ENCODE measurements at regions not wholly inside any gene's neighbourhood (a gene's known extent, or its start where the extent isn't known, plus 50 kb on each side); places are given as distances from the start of the nearest gene placed in this dataset.

GRCh38 chr10:47077386-47077785 lies 166.2 kb downstream of the PTPN20 start:
- no peaks in the 10 kb centered on the region for H3K4me1 ChIP-seq (ENCODE audit: control insufficient read depth in 2 of 2, insufficient read depth in 2 of 2, low read length in 2 of 2)
- no peaks in the 10 kb centered on the region for H3K9me3 ChIP-seq (ENCODE audit: control insufficient read depth in 2 of 2, low read length in 2 of 2)
- no peaks in the 10 kb centered on the region for H3K36me3 ChIP-seq (ENCODE audit: control insufficient read depth in 2 of 2, insufficient read depth in 2 of 2, low read length in 2 of 2)
- no peak overlapping the region for H3K27ac ChIP-seq (ENCODE audit: low read depth in 2 of 2, low read length in 2 of 2)
- H3K9ac ChIP-seq (ENCODE audit: low read depth in 1 of 2, low read length in 2 of 2), result no peak overlapping the region
- no peak overlapping the region for H3K4me3 ChIP-seq (ENCODE audit: low read length in 2 of 2)
- H3K27me3 ChIP-seq (ENCODE audit: control insufficient read depth in 2 of 2, insufficient read depth in 2 of 2, low read length in 2 of 2), result peaks cover 0 to 3% of the 10 kb centered on the region in 2 donors

GRCh38 chr10:47077941-47078340 lies 166.7 kb downstream of the PTPN20 start:
- no peaks in the 10 kb centered on the region for H3K36me3 ChIP-seq (ENCODE audit: control insufficient read depth in 2 of 2, insufficient read depth in 2 of 2, low read length in 2 of 2)
- H3K27me3 ChIP-seq (ENCODE audit: control insufficient read depth in 2 of 2, insufficient read depth in 2 of 2, low read length in 2 of 2), result peaks cover 0 to 3% of the 10 kb centered on the region in 2 donors
- no peak overlapping the region for H3K4me3 ChIP-seq (ENCODE audit: low read length in 2 of 2)
- H3K27ac ChIP-seq (ENCODE audit: low read depth in 2 of 2, low read length in 2 of 2), result no peak overlapping the region
- H3K4me1 ChIP-seq (ENCODE audit: control insufficient read depth in 2 of 2, insufficient read depth in 2 of 2, low read length in 2 of 2), result no peaks in the 10 kb centered on the region
- no peak overlapping the region for H3K9ac ChIP-seq (ENCODE audit: low read depth in 1 of 2, low read length in 2 of 2)
- no peaks in the 10 kb centered on the region for H3K9me3 ChIP-seq (ENCODE audit: control insufficient read depth in 2 of 2, low read length in 2 of 2)

GRCh38 chr10:47078393-47079203 lies 167.4 kb downstream of the PTPN20 start:
- no peaks in the 10 kb centered on the region for H3K9me3 ChIP-seq (ENCODE audit: control insufficient read depth in 2 of 2, low read length in 2 of 2)
- no peak overlapping the region for H3K27ac ChIP-seq (ENCODE audit: low read depth in 2 of 2, low read length in 2 of 2)
- no peak overlapping the region for H3K4me3 ChIP-seq (ENCODE audit: low read length in 2 of 2)
- peaks cover 0 to 3% of the 10 kb centered on the region in 2 donors for H3K27me3 ChIP-seq (ENCODE audit: control insufficient read depth in 2 of 2, insufficient read depth in 2 of 2, low read length in 2 of 2)
- H3K4me1 ChIP-seq (ENCODE audit: control insufficient read depth in 2 of 2, insufficient read depth in 2 of 2, low read length in 2 of 2), result no peaks in the 10 kb centered on the region
- no peak overlapping the region for H3K9ac ChIP-seq (ENCODE audit: low read depth in 1 of 2, low read length in 2 of 2)
- H3K36me3 ChIP-seq (ENCODE audit: control insufficient read depth in 2 of 2, insufficient read depth in 2 of 2, low read length in 2 of 2), result no peaks in the 10 kb centered on the region

GRCh38 chr10:47079204-47079580 lies 168.0 kb downstream of the PTPN20 start:
- Histone ChIP-seq H3K9me3 (ENCODE audit: control insufficient read depth in 2 of 2, low read length in 2 of 2) (no peaks in the 10 kb centered on the region), H3K27me3 (ENCODE audit: control insufficient read depth in 2 of 2, insufficient read depth in 2 of 2, low read length in 2 of 2) (peaks cover 0 to 3% of the 10 kb centered on the region in 2 donors), H3K4me1 (ENCODE audit: control insufficient read depth in 2 of 2, insufficient read depth in 2 of 2, low read length in 2 of 2) (no peaks in the 10 kb centered on the region), H3K27ac (ENCODE audit: low read depth in 2 of 2, low read length in 2 of 2) (no peak overlapping the region), H3K9ac (ENCODE audit: low read depth in 1 of 2, low read length in 2 of 2) (no peak overlapping the region), H3K4me3 (ENCODE audit: low read length in 2 of 2) (no peak overlapping the region), H3K36me3 (ENCODE audit: control insufficient read depth in 2 of 2, insufficient read depth in 2 of 2, low read length in 2 of 2) (no peaks in the 10 kb centered on the region)

GRCh38 chr10:47081264-47081663 lies 170.0 kb downstream of the PTPN20 start:
- Histone ChIP-seq H3K27ac (ENCODE audit: low read depth in 2 of 2, low read length in 2 of 2) (no peak overlapping the region), H3K9me3 (ENCODE audit: control insufficient read depth in 2 of 2, low read length in 2 of 2) (no peaks in the 10 kb centered on the region), H3K4me3 (ENCODE audit: low read length in 2 of 2) (no peak overlapping the region), H3K27me3 (ENCODE audit: control insufficient read depth in 2 of 2, insufficient read depth in 2 of 2, low read length in 2 of 2) (peaks cover 0 to 3% of the 10 kb centered on the region in 2 donors), H3K9ac (ENCODE audit: low read depth in 1 of 2, low read length in 2 of 2) (no peak overlapping the region), H3K36me3 (ENCODE audit: control insufficient read depth in 2 of 2, insufficient read depth in 2 of 2, low read length in 2 of 2) (no peaks in the 10 kb centered on the region), H3K4me1 (ENCODE audit: control insufficient read depth in 2 of 2, insufficient read depth in 2 of 2, low read length in 2 of 2) (no peaks in the 10 kb centered on the region)

DNA sequence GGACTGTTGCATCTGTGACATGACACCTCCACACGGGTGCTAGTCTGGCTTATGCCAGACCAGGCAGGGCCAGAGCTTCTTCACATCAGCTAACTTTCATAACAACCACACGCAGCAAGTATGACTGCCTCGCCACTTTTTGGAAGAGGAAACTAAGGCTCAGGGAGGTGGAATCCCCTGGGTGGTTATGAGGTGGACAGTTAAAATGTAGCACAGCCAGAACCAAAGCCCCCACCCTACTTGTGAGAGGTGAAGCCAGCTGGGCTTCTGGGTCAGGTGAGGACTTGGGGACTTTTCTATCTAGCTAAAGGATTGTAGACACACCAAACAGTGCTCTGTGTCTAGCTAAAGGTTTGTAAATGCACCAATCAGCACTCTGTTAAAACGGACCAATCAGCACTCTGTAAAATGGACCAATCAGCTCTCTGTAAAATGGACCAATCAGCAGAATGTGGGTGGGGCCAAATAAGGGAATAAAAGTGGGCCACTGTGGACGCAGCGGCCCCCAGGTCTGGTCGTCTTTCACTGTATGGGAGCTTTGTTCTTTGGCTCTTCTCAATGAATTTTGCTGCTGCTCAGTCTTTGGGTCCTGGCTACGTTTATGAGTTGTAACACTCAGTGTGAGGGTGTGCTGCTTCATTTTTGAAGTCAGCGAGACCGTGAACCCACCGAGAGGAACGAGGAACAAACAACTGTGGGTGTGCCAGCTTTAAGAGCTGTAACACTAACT lies 171.0 kb downstream of the PTPN20 start:
- Histone ChIP-seq H3K9ac (ENCODE audit: low read depth in 1 of 2, low read length in 2 of 2) (no peak overlapping the region), H3K4me1 (ENCODE audit: control insufficient read depth in 2 of 2, insufficient read depth in 2 of 2, low read length in 2 of 2) (no peaks in the 10 kb centered on the region), H3K27ac (ENCODE audit: low read depth in 2 of 2, low read length in 2 of 2) (no peak overlapping the region), H3K27me3 (ENCODE audit: control insufficient read depth in 2 of 2, insufficient read depth in 2 of 2, low read length in 2 of 2) (peaks cover 0 to 3% of the 10 kb centered on the region in 2 donors), H3K9me3 (ENCODE audit: control insufficient read depth in 2 of 2, low read length in 2 of 2) (no peaks in the 10 kb centered on the region), H3K36me3 (ENCODE audit: control insufficient read depth in 2 of 2, insufficient read depth in 2 of 2, low read length in 2 of 2) (no peaks in the 10 kb centered on the region), H3K4me3 (ENCODE audit: low read length in 2 of 2) (no peak overlapping the region)

- H3K9ac ChIP-seq (ENCODE audit: low read depth in 1 of 2, low read length in 2 of 2), result no peak overlapping the region
- H3K27ac ChIP-seq (ENCODE audit: low read depth in 2 of 2, low read length in 2 of 2), result no peak overlapping the region
- H3K27me3 ChIP-seq (ENCODE audit: control insufficient read depth in 2 of 2, insufficient read depth in 2 of 2, low read length in 2 of 2), result no peaks in the 10 kb centered on the region
- H3K36me3 ChIP-seq (ENCODE audit: control insufficient read depth in 2 of 2, insufficient read depth in 2 of 2, low read length in 2 of 2), result no peaks in the 10 kb centered on the region
- no peaks in the 10 kb centered on the region for H3K9me3 ChIP-seq (ENCODE audit: control insufficient read depth in 2 of 2, low read length in 2 of 2)
- H3K4me1 ChIP-seq (ENCODE audit: control insufficient read depth in 2 of 2, insufficient read depth in 2 of 2, low read length in 2 of 2), result no peaks in the 10 kb centered on the region
- no peak overlapping the region for H3K4me3 ChIP-seq (ENCODE audit: low read length in 2 of 2)
These were observed 176.4 kb downstream of the PTPN20 start for GRCh38 chr10:47087667-47088066.

GRCh38 chr10:47088656-47089354 lies 177.6 kb downstream of the PTPN20 start:
- Histone ChIP-seq H3K36me3 (ENCODE audit: control insufficient read depth in 2 of 2, insufficient read depth in 2 of 2, low read length in 2 of 2) (no peaks in the 10 kb centered on the region), H3K4me3 (ENCODE audit: low read length in 2 of 2) (no peak overlapping the region), H3K27ac (ENCODE audit: low read depth in 2 of 2, low read length in 2 of 2) (no peak overlapping the region), H3K27me3 (ENCODE audit: control insufficient read depth in 2 of 2, insufficient read depth in 2 of 2, low read length in 2 of 2) (no peaks in the 10 kb centered on the region), H3K4me1 (ENCODE audit: control insufficient read depth in 2 of 2, insufficient read depth in 2 of 2, low read length in 2 of 2) (no peaks in the 10 kb centered on the region), H3K9me3 (ENCODE audit: control insufficient read depth in 2 of 2, low read length in 2 of 2) (no peaks in the 10 kb centered on the region), H3K9ac (ENCODE audit: low read depth in 1 of 2, low read length in 2 of 2) (no peak overlapping the region)

DNA sequence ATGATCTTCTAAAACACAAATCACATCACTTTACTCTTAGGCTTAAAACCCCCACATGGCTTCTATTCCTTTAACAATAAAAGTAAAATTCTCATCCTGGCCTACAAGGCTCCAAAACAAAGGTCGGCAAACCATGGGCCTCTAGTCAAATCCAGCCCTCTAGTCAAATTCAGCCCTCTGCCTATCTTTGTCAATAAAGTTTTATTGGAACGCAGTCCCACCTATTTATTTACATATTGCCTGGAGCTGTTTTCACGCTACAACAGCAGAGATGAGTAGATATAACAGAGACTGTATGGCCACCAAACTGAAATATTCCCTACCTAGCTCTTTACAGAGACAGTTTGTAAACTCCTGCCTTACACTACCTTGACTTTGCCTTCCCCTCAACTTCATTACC lies 178.8 kb downstream of the PTPN20 start:
- Histone ChIP-seq H3K9ac (ENCODE audit: low read depth in 1 of 2, low read length in 2 of 2) (no peak overlapping the region), H3K27me3 (ENCODE audit: control insufficient read depth in 2 of 2, insufficient read depth in 2 of 2, low read length in 2 of 2) (no peaks in the 10 kb centered on the region), H3K27ac (ENCODE audit: low read depth in 2 of 2, low read length in 2 of 2) (no peak overlapping the region), H3K36me3 (ENCODE audit: control insufficient read depth in 2 of 2, insufficient read depth in 2 of 2, low read length in 2 of 2) (no peaks in the 10 kb centered on the region), H3K4me1 (ENCODE audit: control insufficient read depth in 2 of 2, insufficient read depth in 2 of 2, low read length in 2 of 2) (no peaks in the 10 kb centered on the region), H3K4me3 (ENCODE audit: low read length in 2 of 2) (no peak overlapping the region), H3K9me3 (ENCODE audit: control insufficient read depth in 2 of 2, low read length in 2 of 2) (no peaks in the 10 kb centered on the region)

DNA sequence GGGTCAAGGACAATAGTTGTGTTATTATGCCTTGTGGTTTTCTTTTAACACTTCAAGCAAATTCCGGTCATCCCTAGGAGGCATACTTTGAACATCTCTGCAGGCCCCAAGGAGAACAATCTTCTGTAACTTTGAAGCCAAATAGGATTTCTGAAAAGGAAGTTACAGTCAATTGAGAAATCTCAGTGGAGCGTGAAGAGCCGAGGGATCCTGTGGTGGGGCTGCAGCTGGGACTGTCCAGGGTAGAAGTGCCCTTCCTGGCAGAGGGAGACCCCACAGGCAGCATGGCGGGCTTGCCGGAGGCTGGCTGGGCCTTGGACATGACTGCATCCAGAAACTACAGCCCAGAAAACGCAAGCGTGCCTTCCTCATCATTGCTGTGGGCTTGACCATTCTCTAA lies 179.7 kb downstream of the PTPN20 start:
- Histone ChIP-seq H3K4me1 (ENCODE audit: control insufficient read depth in 2 of 2, insufficient read depth in 2 of 2, low read length in 2 of 2) (no peaks in the 10 kb centered on the region), H3K27me3 (ENCODE audit: control insufficient read depth in 2 of 2, insufficient read depth in 2 of 2, low read length in 2 of 2) (no peaks in the 10 kb centered on the region), H3K9ac (ENCODE audit: low read depth in 1 of 2, low read length in 2 of 2) (no peak overlapping the region), H3K27ac (ENCODE audit: low read depth in 2 of 2, low read length in 2 of 2) (no peak overlapping the region), H3K36me3 (ENCODE audit: control insufficient read depth in 2 of 2, insufficient read depth in 2 of 2, low read length in 2 of 2) (no peaks in the 10 kb centered on the region), H3K4me3 (ENCODE audit: low read length in 2 of 2) (no peak overlapping the region), H3K9me3 (ENCODE audit: control insufficient read depth in 2 of 2, low read length in 2 of 2) (no peaks in the 10 kb centered on the region)
